SK-N-SH treated with all-trans-retinoic acid at 6 μM for 48 hours (cell line): ENCODE measurements at regions not wholly inside any gene's neighbourhood (a gene's known extent, or its start where the extent isn't known, plus 50 kb on each side); places are given as distances from the start of the nearest gene placed in this dataset.

Source experiments
- ARNTL ChIP-seq: fragments of 450-650 bp; formaldehyde crosslinking; IDR thresholded peaks from 2 replicates; pipeline ENCODE4 v1.5.0; 2020; ENCODE audit warnings: low read depth, mild to moderate bottlenecking, moderate library complexity, borderline replicate concordance
- BACH2 ChIP-seq: fragments of 250-450 bp; sonication (Bioruptor Pico); IDR thresholded peaks from 2 replicates; pipeline ENCODE4 v1.9.0; 2021; ENCODE audit warnings: mild to moderate bottlenecking, borderline replicate concordance
- PATZ1 ChIP-seq: fragments of 250-450 bp; sonication (Bioruptor Pico); IDR thresholded peaks from 2 replicates; pipeline ENCODE4 v1.8.0; 2020; ENCODE audit warnings: mild to moderate bottlenecking, moderate library complexity, borderline replicate concordance
- PPARA ChIP-seq: fragments of 250-450 bp; sonication (Bioruptor Pico); IDR thresholded peaks from 2 replicates; pipeline ENCODE4 v1.5.0; 2020; ENCODE audit warnings: mild to moderate bottlenecking, borderline replicate concordance
- RARB ChIP-seq: fragments of 250-450 bp; sonication (Bioruptor Pico); IDR thresholded peaks from 2 replicates; pipeline ENCODE4 v1.8.0; 2021; ENCODE audit warnings: mild to moderate bottlenecking, moderate library complexity
- TOX ChIP-seq: fragments of 250-450 bp; sonication (Bioruptor Pico); IDR thresholded peaks from 2 replicates; pipeline ENCODE4 v1.8.0; 2021; ENCODE audit warnings: mild to moderate bottlenecking, moderate library complexity, borderline replicate concordance
- TSHZ2 ChIP-seq: fragments of 250-450 bp; sonication (Bioruptor Pico); IDR thresholded peaks from 2 replicates; pipeline ENCODE4 v1.5.0; 2020; ENCODE audit warnings: mild to moderate bottlenecking, moderate library complexity
- ZFP3 ChIP-seq: fragments of 250-450 bp; sonication (Bioruptor Pico); IDR thresholded peaks from 2 replicates; pipeline ENCODE4 v1.5.0; 2020; ENCODE audit warnings: mild to moderate bottlenecking, moderate library complexity
- ZFP30 ChIP-seq: fragments of 450-650 bp; formaldehyde crosslinking; IDR thresholded peaks from 2 replicates; pipeline ENCODE4 v1.5.0; 2022; ENCODE audit warnings: mild to moderate bottlenecking, moderate library complexity
- ZNF70 ChIP-seq: fragments of 450-650 bp; formaldehyde crosslinking; IDR thresholded peaks from 2 replicates; pipeline ENCODE4 v1.5.0; 2020; ENCODE audit warnings: mild to moderate bottlenecking, moderate library complexity

GRCh38 chr12:34289431-34290380, 267.4 kb downstream of the ALG10 start:
- TF ChIP-seq TSHZ2 (no peak), ZNF70 (CRISPR knock-in tag) (no peak), ARNTL (CRISPR knock-in tag) (no peak), ZFP30 (no peak), TOX (CRISPR knock-in tag) (no peak), BACH2 (CRISPR knock-in tag) (no peak), RARB (CRISPR knock-in tag) (no peak), PPARA (CRISPR knock-in tag) (no peak), ZFP3 (CRISPR knock-in tag) (no peak), PATZ1 (CRISPR knock-in tag) (no peak)
